ENCODE measurements at regions not wholly inside any gene's neighbourhood (a gene's known extent, or its start where the extent isn't known, plus 50 kb on each side); places are given as distances from the start of the nearest gene placed in this dataset.
"Not testable (repeated sequence)": the region's sequence is repeated elsewhere in the genome, so short reads cannot be mapped to it uniquely, and the experiment has no call there.

DNA sequence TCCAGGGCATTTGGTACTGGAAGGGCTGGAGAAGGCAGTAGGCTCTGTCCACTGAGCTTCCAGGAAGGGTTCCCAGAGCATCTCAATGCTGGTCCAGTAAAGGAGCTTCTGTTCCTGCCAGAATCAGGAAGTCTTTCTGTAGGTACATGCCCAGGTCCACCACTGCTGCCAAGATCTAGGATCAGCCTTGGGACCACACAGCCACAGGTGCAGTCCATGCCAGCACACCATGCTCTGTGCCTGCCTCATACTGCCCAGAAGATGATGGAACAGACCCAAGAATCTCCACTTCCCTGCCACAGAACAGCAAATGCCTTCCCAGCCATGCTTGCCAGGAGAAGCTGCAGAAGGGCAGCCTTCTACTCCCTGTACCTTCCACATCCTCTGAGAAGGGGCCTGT, 89.3 kb downstream of the CDRT15L2 start:
- H3K4me1 ChIP-seq; H3K36me3 ChIP-seq (replicated peaks); H3K27me3 ChIP-seq (ENCODE audit: low read depth); H3K9me3 ChIP-seq; H3K4me3 ChIP-seq; DNase-seq (ENCODE audit: low spot score in 2 of 2); in situ Hi-C loops (cut with MboI; ENCODE audit: low sequenced_read_pairs): not testable (repeated sequence)

DNA sequence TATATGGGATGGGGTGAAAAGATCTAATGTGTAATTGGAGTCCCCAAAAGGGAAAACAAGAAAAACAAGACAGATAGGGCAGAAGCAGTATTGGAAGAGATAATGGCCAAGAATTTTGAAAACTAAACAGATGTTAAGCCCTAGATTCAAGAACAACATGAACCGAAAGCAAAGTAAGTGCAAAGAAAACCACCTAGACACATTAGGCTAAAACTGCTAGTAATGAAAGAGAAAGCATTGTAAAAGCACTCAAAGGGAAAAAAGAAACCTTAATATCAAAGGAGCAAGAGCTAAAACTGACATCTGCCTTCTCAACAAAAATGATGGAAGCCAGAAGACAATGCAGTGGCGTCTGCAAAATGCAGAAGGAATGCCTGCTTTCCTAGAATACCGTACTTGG, 91.0 kb downstream of the CDRT15L2 start:
- H3K4me1 ChIP-seq; H3K36me3 ChIP-seq (replicated peaks); DNase-seq (ENCODE audit: low spot score in 2 of 2); H3K27me3 ChIP-seq (ENCODE audit: low read depth); H3K4me3 ChIP-seq; in situ Hi-C loops (cut with MboI; ENCODE audit: low sequenced_read_pairs); H3K9me3 ChIP-seq: not testable (repeated sequence)

DNA sequence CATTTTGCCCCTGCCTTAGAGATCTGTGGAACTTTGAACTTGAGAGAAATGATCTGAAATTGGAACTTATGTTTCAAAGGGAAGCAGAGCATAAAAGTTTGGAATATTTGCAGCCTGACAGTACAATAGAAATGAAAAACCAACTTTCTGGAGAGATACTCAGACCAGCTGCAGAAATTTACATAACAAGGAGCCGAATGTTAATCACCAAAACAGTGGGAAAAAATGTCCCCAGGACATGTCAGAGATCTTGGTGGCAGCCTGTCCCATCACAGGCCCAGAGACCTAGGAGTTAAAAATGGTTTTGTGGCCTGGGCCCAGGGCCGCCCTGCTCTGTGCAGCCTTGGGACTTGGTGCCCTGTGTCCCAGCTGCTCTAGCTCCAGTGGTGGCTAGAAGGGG, 94.8 kb downstream of the CDRT15L2 start:
- H3K9me3 ChIP-seq; H3K4me1 ChIP-seq; H3K27me3 ChIP-seq (ENCODE audit: low read depth); H3K36me3 ChIP-seq (replicated peaks); DNase-seq (ENCODE audit: low spot score in 2 of 2); H3K4me3 ChIP-seq; in situ Hi-C loops (cut with MboI; ENCODE audit: low sequenced_read_pairs): not testable (repeated sequence)

DNA sequence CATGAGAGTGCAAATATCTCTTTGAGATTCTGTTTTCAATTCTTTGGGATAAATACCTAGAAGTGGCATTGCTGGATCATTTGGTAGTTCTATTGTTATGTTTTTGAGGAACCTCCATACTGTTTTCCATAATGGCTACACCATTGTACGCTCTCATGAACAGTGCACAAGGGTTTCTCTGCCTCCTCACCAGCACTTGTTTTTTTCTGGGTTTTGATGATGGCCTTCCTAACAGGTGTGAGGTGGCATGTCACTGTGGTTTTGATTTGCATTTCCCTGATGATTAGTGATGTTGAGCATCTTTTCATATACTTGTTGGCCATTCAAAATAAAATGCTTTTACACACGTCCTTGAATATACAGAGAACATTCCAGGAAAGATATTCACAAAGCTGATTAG, 96.2 kb downstream of the CDRT15L2 start:
- DNase-seq (ENCODE audit: low spot score in 2 of 2); H3K27me3 ChIP-seq (ENCODE audit: low read depth); in situ Hi-C loops (cut with MboI; ENCODE audit: low sequenced_read_pairs); H3K4me3 ChIP-seq; H3K9me3 ChIP-seq; H3K36me3 ChIP-seq (replicated peaks); H3K4me1 ChIP-seq: not testable (repeated sequence)

DNA sequence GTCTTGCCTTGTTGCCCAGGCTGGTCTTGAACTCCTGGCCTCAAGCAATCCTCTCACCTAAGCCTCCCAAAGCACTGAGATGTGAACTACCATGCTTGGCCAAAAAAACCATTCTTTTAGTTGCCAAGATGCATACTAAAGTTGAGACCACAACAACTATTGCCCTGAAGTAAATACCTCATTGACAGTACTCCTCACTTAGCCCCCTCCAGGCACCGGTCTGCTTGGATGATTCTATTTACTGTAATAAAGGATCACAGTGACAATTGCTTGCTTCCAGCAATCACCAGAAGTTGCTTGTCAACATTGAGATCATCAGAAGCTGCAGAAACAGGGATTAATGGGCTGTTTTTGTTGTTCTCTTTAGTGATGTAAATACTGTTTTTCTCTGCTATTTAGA, 97.1 kb downstream of the CDRT15L2 start:
- H3K4me1 ChIP-seq; in situ Hi-C loops (cut with MboI; ENCODE audit: low sequenced_read_pairs): not testable (repeated sequence)

DNA sequence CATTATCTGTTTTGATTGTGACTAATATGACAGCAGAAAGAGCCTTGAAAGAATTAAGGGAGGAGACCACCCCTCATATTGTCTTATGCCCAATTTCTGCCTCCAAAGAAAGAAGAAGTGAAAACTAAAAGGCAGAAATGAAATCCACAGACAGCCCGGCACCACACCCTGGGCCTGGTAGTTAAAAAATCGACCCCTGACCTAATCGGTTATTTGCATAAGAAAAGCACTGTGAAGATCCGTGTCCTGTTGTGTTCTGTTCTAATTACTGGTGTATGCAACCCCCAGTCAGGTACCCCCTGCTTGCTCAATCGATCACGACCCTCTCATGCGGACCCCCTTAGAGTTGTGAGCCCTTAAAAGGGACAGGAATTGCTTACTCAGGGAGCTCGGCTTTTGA, 97.9 kb downstream of the CDRT15L2 start:
- H3K27me3 ChIP-seq (ENCODE audit: low read depth); H3K36me3 ChIP-seq (replicated peaks); DNase-seq (ENCODE audit: low spot score in 2 of 2); H3K4me3 ChIP-seq; in situ Hi-C loops (cut with MboI; ENCODE audit: low sequenced_read_pairs); H3K4me1 ChIP-seq; H3K9me3 ChIP-seq: not testable (repeated sequence)

More for the DNA sequence above, 97.1 kb downstream of the CDRT15L2 start:
- H3K27me3 ChIP-seq (ENCODE audit: low read depth); DNase-seq (ENCODE audit: low spot score in 2 of 2); H3K4me3 ChIP-seq; H3K36me3 ChIP-seq (replicated peaks); H3K9me3 ChIP-seq: not testable (repeated sequence)

DNA sequence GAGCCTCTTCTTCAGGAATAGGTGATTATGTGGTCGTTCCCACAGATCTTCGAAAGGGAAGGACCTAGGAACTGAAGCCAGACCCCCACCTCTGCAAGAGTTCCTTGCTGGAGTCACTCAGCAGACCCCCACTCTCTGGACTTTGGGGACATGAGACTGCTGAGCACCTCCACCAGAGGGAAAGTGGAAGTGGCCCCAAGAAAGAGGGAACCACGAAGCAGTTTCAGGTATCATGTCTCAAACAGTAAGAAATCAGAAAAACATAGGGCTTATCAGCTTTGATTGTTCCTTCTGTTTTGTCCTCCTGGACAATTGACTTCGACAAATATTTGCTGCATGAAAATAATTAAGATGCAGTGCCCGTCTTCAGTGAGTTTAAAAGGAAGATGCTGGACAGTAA, 98.9 kb downstream of the CDRT15L2 start:
- H3K4me1 ChIP-seq; DNase-seq (ENCODE audit: low spot score in 2 of 2); H3K36me3 ChIP-seq (replicated peaks); in situ Hi-C loops (cut with MboI; ENCODE audit: low sequenced_read_pairs); H3K9me3 ChIP-seq; H3K4me3 ChIP-seq; H3K27me3 ChIP-seq (ENCODE audit: low read depth): not testable (repeated sequence)

DNA sequence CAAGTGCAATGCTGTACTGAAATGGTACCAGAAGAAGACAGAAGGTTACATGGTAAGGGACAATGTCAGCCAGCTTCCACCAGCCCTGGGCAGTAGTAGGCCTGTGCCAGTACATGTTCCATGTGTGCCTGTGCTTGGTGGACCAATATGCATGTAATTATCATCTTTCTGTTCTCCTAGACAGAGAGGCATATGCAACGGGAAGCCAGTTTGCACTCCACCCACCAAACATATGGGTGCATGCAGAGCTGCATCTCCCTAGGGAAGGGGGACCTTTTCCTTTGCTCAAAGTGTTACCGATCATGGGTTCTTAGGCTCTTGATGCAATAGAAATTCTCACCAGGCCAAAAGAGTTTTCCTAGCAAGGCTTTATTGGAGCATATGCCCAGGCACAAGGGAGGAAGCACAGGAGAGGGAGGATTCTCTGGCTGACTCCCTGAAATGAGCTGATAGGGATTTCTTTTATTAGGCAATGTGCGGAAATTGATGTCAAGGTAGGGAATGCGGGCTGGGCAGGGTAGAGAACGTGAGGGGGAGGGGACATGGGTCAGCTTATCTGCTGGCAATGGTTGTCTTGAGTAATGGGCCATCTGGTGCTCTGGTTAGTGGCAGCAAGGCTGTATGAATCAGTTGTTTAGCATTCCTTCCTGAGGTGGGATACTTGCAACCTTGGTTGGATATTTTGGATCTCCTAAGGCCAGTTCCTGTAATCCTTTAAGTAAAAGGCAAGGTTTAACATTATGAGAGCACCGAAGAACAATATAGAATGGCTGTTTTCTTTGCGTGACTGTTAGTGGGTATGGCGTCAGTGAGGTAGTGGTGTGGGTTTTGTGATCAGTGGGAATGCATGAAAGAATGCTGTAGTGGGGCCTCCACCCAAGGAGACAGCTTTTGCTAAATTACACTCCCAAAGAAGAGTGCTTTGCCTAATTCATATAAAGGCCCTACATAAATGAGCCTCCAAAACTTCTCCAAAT, 102.5 kb downstream of the CDRT15L2 start:
- DNase-seq (ENCODE audit: low spot score in 2 of 2); H3K4me3 ChIP-seq; in situ Hi-C loops (cut with MboI; ENCODE audit: low sequenced_read_pairs); H3K27me3 ChIP-seq (ENCODE audit: low read depth); H3K9me3 ChIP-seq; H3K4me1 ChIP-seq; H3K36me3 ChIP-seq (replicated peaks): not testable (repeated sequence)

DNA sequence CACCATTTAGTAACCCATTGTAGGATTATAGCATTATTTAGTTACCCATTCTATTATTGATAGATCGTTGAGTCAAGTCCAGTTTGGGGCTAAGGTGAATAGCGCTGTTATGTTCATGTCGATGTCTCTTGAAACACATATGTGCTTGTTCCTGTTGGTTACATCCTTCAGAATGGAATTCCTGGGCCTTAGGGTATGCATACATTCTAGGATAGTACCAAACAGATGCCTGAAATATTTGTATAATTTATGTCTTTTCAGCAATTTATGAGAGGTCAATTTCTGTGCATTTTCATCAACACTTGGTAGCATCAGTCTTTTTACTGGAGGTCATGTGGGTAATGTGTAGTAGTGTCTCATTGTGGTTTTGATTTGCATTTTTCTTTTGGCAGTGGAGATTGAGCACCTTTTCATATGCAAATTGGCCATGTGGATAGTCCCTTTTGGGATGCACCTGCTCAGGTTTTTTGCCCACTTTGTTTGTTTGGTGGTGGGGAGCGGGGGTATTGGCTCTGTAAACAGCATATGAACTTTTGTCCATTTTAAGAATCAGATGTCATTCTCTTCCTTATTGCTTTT, 104.2 kb downstream of the CDRT15L2 start:
- H3K9me3 ChIP-seq; DNase-seq (ENCODE audit: low spot score in 2 of 2); H3K4me1 ChIP-seq; H3K27me3 ChIP-seq (ENCODE audit: low read depth); H3K36me3 ChIP-seq (replicated peaks); in situ Hi-C loops (cut with MboI; ENCODE audit: low sequenced_read_pairs); H3K4me3 ChIP-seq: not testable (repeated sequence)

DNA sequence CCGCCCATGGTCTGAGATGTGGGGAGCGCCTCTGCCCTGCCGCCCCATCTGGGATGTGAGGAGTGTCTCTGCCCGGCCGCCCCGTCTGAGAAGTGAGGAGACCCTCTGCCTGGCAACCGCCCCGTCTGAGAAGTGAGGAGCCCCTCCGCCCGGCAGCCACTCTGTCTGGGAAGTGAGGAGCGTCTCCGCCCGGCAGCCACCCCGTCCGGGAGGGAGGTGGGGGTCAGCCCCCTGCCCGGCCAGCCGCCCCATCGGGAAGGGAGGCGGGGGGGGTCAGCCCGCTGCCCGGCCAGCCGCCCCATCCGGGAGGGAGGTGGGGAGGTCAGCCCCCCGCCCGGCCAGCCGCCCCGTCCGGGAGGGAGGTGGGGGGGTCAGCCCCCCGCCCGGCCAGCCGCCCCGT, 105.5 kb downstream of the CDRT15L2 start:
- H3K27me3 ChIP-seq (ENCODE audit: low read depth); in situ Hi-C loops (cut with MboI; ENCODE audit: low sequenced_read_pairs); DNase-seq (ENCODE audit: low spot score in 2 of 2); H3K9me3 ChIP-seq; H3K4me3 ChIP-seq; H3K36me3 ChIP-seq (replicated peaks); H3K4me1 ChIP-seq: not testable (repeated sequence)

DNA sequence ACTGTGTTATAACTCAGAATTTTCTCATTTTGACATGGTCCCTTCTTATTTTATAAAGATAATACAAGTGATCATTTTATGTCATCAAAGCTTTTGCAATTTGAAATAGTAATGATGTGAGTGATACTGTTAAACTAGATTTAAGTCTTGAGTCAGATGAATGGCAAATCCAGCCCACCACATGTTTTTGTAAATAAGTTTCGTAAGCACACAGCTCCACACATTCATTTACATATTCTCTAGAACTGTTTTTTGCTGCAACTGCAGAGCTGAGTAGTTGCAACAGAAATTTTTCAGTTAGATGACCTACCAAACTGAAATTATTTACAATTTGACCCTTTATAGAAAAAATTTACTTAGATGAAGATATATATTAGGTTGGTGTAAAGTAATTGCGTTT, 108.1 kb downstream of the CDRT15L2 start:
- H3K4me1 ChIP-seq; H3K27me3 ChIP-seq (ENCODE audit: low read depth); DNase-seq (ENCODE audit: low spot score in 2 of 2); H3K9me3 ChIP-seq; H3K4me3 ChIP-seq; in situ Hi-C loops (cut with MboI; ENCODE audit: low sequenced_read_pairs); H3K36me3 ChIP-seq (replicated peaks): not testable (repeated sequence)

DNA sequence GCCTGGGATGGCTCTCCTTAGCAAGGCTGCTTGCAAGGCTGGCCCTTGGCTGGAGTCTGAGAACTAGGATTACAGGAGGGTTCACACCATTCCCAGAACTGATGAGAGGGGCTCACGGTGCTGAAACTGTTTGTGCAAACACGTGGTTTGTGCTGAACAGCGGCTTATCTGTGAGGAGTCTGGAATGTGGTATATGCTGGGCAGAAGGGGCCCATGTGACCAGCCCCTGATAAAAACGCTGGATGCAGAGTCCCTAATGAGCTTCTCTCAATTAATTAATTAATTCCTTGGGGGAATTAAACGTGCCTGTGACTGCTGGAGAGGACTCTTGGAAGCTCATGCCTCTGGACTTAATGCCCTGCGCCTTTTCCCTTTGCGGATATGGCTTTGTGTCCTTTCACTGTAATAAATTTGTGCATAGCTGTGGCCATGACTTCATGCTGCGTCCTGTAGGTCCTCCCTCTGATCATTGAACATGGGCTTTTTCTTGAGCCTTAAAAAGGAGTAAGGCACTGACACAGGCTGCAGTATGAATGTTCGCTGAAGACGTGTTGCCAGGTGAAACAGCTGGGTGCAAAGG, 109.7 kb downstream of the CDRT15L2 start:
- H3K4me3 ChIP-seq; H3K9me3 ChIP-seq; in situ Hi-C loops (cut with MboI; ENCODE audit: low sequenced_read_pairs); H3K27me3 ChIP-seq (ENCODE audit: low read depth); H3K4me1 ChIP-seq; DNase-seq (ENCODE audit: low spot score in 2 of 2); H3K36me3 ChIP-seq (replicated peaks): not testable (repeated sequence)

DNA sequence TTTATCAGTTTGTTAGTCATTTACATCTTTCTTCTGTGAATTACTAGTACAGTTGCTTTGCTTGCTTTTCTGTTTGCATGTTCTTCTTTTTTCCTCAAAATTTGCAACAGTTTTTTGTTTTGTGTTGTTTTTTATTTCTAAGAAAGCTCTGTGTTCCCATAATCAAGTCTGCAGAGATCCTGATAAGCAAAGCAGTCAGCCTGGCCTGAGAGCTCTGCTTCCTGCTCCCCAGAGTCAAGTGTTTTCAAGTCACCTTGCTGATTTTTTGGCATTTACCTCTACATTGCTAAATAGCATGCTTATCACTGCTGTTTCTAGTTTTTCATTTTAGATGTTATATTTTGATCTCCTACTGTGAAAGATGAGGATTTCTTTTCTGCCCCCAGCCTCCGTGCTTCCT, 113.2 kb downstream of the CDRT15L2 start:
- H3K9me3 ChIP-seq; DNase-seq (ENCODE audit: low spot score in 2 of 2); H3K4me3 ChIP-seq; H3K27me3 ChIP-seq (ENCODE audit: low read depth); H3K36me3 ChIP-seq (replicated peaks); in situ Hi-C loops (cut with MboI; ENCODE audit: low sequenced_read_pairs); H3K4me1 ChIP-seq: not testable (repeated sequence)

DNA sequence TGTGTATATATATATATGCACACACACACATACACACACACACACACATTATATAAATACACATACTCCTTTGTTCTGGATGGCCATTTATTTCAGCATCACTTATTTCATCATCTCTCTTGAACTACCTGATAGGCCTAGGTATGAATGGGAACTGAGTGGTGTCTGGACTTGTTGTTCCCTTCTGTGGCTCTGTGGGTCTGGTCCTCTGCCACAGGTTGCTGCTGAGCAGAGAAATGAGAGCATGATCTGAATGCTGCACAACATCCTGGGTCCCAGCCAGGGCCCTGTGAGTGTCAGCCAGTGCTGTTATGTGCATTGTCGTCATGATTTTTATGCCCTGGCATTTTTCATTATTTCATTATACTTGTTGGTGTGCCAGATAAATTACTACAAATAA, 116.3 kb downstream of the CDRT15L2 start:
- H3K4me1 ChIP-seq; in situ Hi-C loops (cut with MboI; ENCODE audit: low sequenced_read_pairs); H3K36me3 ChIP-seq (replicated peaks); H3K4me3 ChIP-seq; DNase-seq (ENCODE audit: low spot score in 2 of 2); H3K9me3 ChIP-seq; H3K27me3 ChIP-seq (ENCODE audit: low read depth): not testable (repeated sequence)

Data from HAP-1 (cell line).